Caco-2 (cell line): ENCODE measurements at regions not wholly inside any gene's neighbourhood (a gene's known extent, or its start where the extent isn't known, plus 50 kb on each side); places are given as distances from the start of the nearest gene placed in this dataset.

ENCODE experiments used
- BruUV-seq: library from RNA; stranded (reverse); fragments of 400-500 nt; replicated peaks from 2 replicates; lab custom pipeline; 2021; lab: Mats Ljungman, UMichigan
- CTCF ChIA-PET: fragments of 300-600 bp; sonication (Branson Sonifier 250); formaldehyde crosslinking; loops from one replicate; lab custom pipeline; 2022; ENCODE audit warnings: antibody characterized with exemption; lab: Charles Lee
- POLR2A ChIA-PET: fragments of 300-600 bp; sonication (Branson Sonifier 250); formaldehyde crosslinking; loops from one replicate; lab custom pipeline; 2022; ENCODE audit warnings: antibody characterized with exemption; lab: Charles Lee
- DNase-seq, 2 experiments: peaks; one replicate each; pipeline versions ENCODE4 v3.0.0 to v3.0.0-alpha.2; 2020 to 2022
- H3K27me3 ChIP-seq: replicated peaks from 2 replicates; pipeline ENCODE4 v1.6.0; 2011; ENCODE audit warnings: low read length; ENCODE audit not compliant: control insufficient read depth, insufficient read depth
- H3K36me3 ChIP-seq: 2 replicates; pipeline ENCODE4 v1.5.1; 2011; ENCODE audit warnings: low read length; ENCODE audit not compliant: control insufficient read depth, insufficient read depth
- H3K4me1 ChIP-seq: fragments of 250-450 bp; sonication (Bioruptor Pico); 2 replicates; pipeline ENCODE4 v1.5.1; 2020; ENCODE audit warnings: mild to moderate bottlenecking
- H3K4me3 ChIP-seq: 2 replicates; pipeline ENCODE4 v1.5.1; 2011; ENCODE audit warnings: low read depth, mild to moderate bottlenecking, control low read depth, low read length
- H3K9me3 ChIP-seq: fragments of 250-450 bp; sonication (Bioruptor Pico); 2 replicates; pipeline ENCODE4 v1.5.1; 2020; ENCODE audit warnings: mild to moderate bottlenecking, moderate library complexity
- H3K27ac Mint-ChIP-seq: one replicate; pipeline ENCODE4 v1.8.0; 2022; ENCODE audit warnings: mixed read lengths; ENCODE audit not compliant: unreplicated experiment
- H3K27me3 Mint-ChIP-seq: one replicate; pipeline ENCODE4 v1.8.0; 2022; ENCODE audit warnings: mixed read lengths; ENCODE audit not compliant: insufficient read depth, unreplicated experiment
- H3K36me3 Mint-ChIP-seq: one replicate; pipeline ENCODE4 v1.8.0; 2022; ENCODE audit warnings: mild to moderate bottlenecking, mixed read lengths; ENCODE audit not compliant: insufficient read depth, unreplicated experiment
- H3K4me1 Mint-ChIP-seq: one replicate; pipeline ENCODE4 v1.8.0; 2022; ENCODE audit warnings: low read depth, mixed read lengths; ENCODE audit not compliant: unreplicated experiment
- H3K4me3 Mint-ChIP-seq: one replicate; pipeline ENCODE4 v1.8.0; 2022; ENCODE audit warnings: mild to moderate bottlenecking, moderate library complexity, mixed read lengths; ENCODE audit not compliant: unreplicated experiment
- H3K9me3 Mint-ChIP-seq: one replicate; pipeline ENCODE4 v1.8.0; 2022; ENCODE audit warnings: mixed read lengths; ENCODE audit not compliant: unreplicated experiment
- CTCF ChIP-seq, 2 experiments: fragments of 200-600 bp in 1 of 2; IDR thresholded peaks; 1 replicate in 1 of 2; 2 replicates in 1 of 2; pipeline versions ENCODE4 v1.5.1 to v1.8.0; 2011 to 2022; ENCODE audit warnings: antibody characterized with exemption in 1 of 2, control low read depth in 1 of 2, inconsistent platforms in 1 of 2, low read depth in 1 of 2, low read length in 1 of 2, mild to moderate bottlenecking in 1 of 2, moderate library complexity in 1 of 2; ENCODE audit not compliant: insufficient read depth in 1 of 2, severe bottlenecking in 1 of 2, unreplicated experiment in 1 of 2
- intact Hi-C: fragments of 100-400 bp; cut with micrococcal nuclease; formaldehyde crosslinking; loops from one replicate; pipeline ENCODE4 v1.10.0; 2022; ENCODE audit not compliant: unreplicated experiment

GRCh38 chr19:46928951-46929350, 68.2 kb downstream of the ARHGAP35 start:
- Histone ChIP-seq H3K36me3 (no peaks in the 10 kb centered on the region; the same call in 1 of the 2 replicates), H3K9me3 (no peaks in the 10 kb centered on the region), H3K4me3 (no peak overlapping the region), H3K27me3 (no peaks in the 10 kb centered on the region), H3K4me1 (peaks cover 32% of the 10 kb centered on the region)
- H3K27me3 Mint-ChIP-seq = no peaks in the 10 kb centered on the region
- H3K27ac Mint-ChIP-seq = no peak overlapping the region
- no peaks in the 10 kb centered on the region for H3K9me3 Mint-ChIP-seq
- no peak for DNase-seq
- ChIA-PET CTCF (interaction anchor here (1.2 kb wide), 1 partner anchor 62 kb away, joined by 6 read pairs; no protein-coding TSS in a partner anchor), POLR2A (no interaction called here)
- peaks cover 48% of the 10 kb centered on the region for H3K36me3 Mint-ChIP-seq
- H3K4me3 Mint-ChIP-seq = no peak overlapping the region
- BruUV-seq = no TSS peak
- TF ChIP-seq CTCF (IDR thresholded peaks at IDR 0.05; ENCODE audit: insufficient read depth in 1 of 2, low read depth in 1 of 2, low read length in 1 of 2, severe bottlenecking in 1 of 2, unreplicated experiment in 1 of 2) = peak; percentile 17 to 33
- intact Hi-C loops = loop anchor here (5.0 kb wide), 2 partner anchors 48 to 63 kb away; no protein-coding TSS in a partner anchor
- H3K4me1 Mint-ChIP-seq = peaks cover 32% of the 10 kb centered on the region

DNA sequence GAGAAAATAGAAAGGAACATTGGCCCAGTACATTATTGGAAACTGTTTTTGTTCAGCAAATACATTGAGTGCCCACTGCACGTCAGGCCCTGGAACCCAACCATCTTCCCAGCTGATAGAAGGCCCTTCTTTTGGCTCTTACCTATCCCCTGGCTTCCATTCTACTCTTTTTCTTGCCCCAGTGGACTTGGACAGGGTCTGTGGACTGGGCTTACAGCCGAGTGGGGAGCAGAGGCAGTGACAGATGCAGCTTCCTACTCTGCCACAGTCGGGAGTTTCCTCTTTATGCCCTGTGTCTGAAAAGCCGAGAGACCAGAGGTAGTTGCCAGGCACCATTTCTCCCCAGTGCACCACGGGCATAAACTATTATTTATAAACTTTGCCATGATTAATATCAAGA, 70.4 kb downstream of the ARHGAP35 start:
- BruUV-seq = no TSS peak
- no peak for TF ChIP-seq CTCF (IDR thresholded peaks at IDR 0.05; ENCODE audit: insufficient read depth in 1 of 2, low read depth in 1 of 2, low read length in 1 of 2, severe bottlenecking in 1 of 2, unreplicated experiment in 1 of 2)
- H3K27me3 ChIP-seq = no peaks in the 10 kb centered on the region
- H3K36me3 ChIP-seq = no peaks in the 10 kb centered on the region; the same call in 1 of the 2 replicates
- ChIA-PET POLR2A (no interaction called here), CTCF (no interaction called here)
- peaks cover 12% of the 10 kb centered on the region for H3K4me1 Mint-ChIP-seq
- H3K36me3 Mint-ChIP-seq = peaks cover 28% of the 10 kb centered on the region
- no peaks in the 10 kb centered on the region for H3K27me3 Mint-ChIP-seq
- H3K9me3 ChIP-seq = no peaks in the 10 kb centered on the region
- H3K4me3 ChIP-seq = no peak overlapping the region
- H3K9me3 Mint-ChIP-seq = no peaks in the 10 kb centered on the region
- DNase-seq = peak in 1 of 2 experiments; percentile 3
- H3K27ac Mint-ChIP-seq = peak overlapping the region; percentile 42
- H3K4me3 Mint-ChIP-seq = no peak overlapping the region
- peaks cover 10% of the 10 kb centered on the region for H3K4me1 ChIP-seq
- intact Hi-C loops = no loop called here

DNA sequence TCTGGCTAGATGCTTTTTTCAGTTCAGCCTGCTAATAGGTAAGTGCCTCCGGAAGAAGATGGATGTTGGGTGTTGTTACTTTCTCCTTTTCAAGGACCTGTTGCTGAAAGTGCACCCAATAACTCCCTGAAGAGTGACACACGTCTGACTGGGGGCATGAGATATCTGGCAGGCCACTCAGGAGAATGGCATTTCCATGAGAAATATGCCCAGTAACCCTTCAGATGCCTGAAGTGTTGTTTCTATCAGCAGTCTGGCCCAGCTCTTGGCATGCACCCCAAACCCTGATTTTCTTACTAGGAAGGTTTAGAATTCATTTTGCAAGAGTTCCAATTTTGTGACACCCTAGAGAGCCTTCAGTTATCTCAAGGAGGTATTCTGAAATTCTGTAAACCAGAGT, 71.5 kb downstream of the ARHGAP35 start:
- Mint-ChIP-seq H3K4me3 (no peak overlapping the region), H3K36me3 (peaks cover 34% of the 10 kb centered on the region), H3K4me1 (peaks cover 1% of the 10 kb centered on the region), H3K9me3 (no peaks in the 10 kb centered on the region), H3K27me3 (no peaks in the 10 kb centered on the region), H3K27ac (no peak overlapping the region)
- intact Hi-C loops = no loop called here
- no peaks in the 10 kb centered on the region for H3K9me3 ChIP-seq
- no peak overlapping the region for H3K4me3 ChIP-seq
- POLR2A ChIA-PET = no interaction called here
- no peaks in the 10 kb centered on the region for H3K4me1 ChIP-seq
- peak in 1 of 2 experiments; percentile 17 for DNase-seq
- no peak for TF ChIP-seq CTCF (IDR thresholded peaks at IDR 0.05; ENCODE audit: insufficient read depth in 1 of 2, low read depth in 1 of 2, low read length in 1 of 2, severe bottlenecking in 1 of 2, unreplicated experiment in 1 of 2)
- no peaks in the 10 kb centered on the region for H3K27me3 ChIP-seq
- CTCF ChIA-PET = no interaction called here
- no TSS peak for BruUV-seq
- no peaks in the 10 kb centered on the region; the same call in 1 of the 2 replicates for H3K36me3 ChIP-seq
